Neural cell (in vitro differentiated cells): ENCODE measurements at regions not wholly inside any gene's neighbourhood (a gene's known extent, or its start where the extent isn't known, plus 50 kb on each side); places are given as distances from the start of the nearest gene placed in this dataset.

Experiments
- H2AFZ ChIP-seq: fragments of 200-600, 300-800 bp; sonication (generic), shearing (Covaris generic); 2 replicates; pipeline ENCODE4 v1.6.0; 2014; ENCODE audit warnings: low read depth, mild to moderate bottlenecking, antibody characterized with exemption, low read length, moderate library complexity
- H3F3A ChIP-seq: fragments of 200-600 bp; shearing (Covaris generic); 2 replicates; pipeline ENCODE4 v1.6.1; 2016; ENCODE audit warnings: mild to moderate bottlenecking, moderate library complexity, mixed read lengths, antibody characterized with exemption, low read length; ENCODE audit not compliant: insufficient read depth, poor library complexity, severe bottlenecking
- H3K27ac ChIP-seq: fragments of 200-600, 300-800 bp; sonication (generic), shearing (Covaris generic); 2 replicates; pipeline ENCODE4 v1.5.1; 2014; ENCODE audit warnings: mild to moderate bottlenecking, low read length, moderate library complexity
- H3K27me3 ChIP-seq: fragments of 300-800, 200-600 bp; sonication (generic), shearing (Covaris generic); 2 replicates; pipeline ENCODE4 v1.6.0; 2014; ENCODE audit warnings: mild to moderate bottlenecking, low read depth, low read length, moderate library complexity; ENCODE audit not compliant: insufficient read depth
- H3K36me3 ChIP-seq: fragments of 300-800, 200-600 bp; sonication (generic), shearing (Covaris generic); 2 replicates; pipeline ENCODE4 v1.5.1; 2014; ENCODE audit warnings: mild to moderate bottlenecking, antibody characterized with exemption, low read length, moderate library complexity; ENCODE audit not compliant: insufficient read depth
- H3K4me2 ChIP-seq: fragments of 300-800, 200-600 bp; sonication (generic), shearing (Covaris generic); 2 replicates; pipeline ENCODE4 v1.6.0; 2014; ENCODE audit warnings: mild to moderate bottlenecking, low read length
- H3K4me3 ChIP-seq: fragments of 300-800, 200-600 bp; sonication (generic), shearing (Covaris generic); 2 replicates; pipeline ENCODE4 v1.5.1; 2014; ENCODE audit warnings: mild to moderate bottlenecking, low read length, moderate library complexity
- H3K79me2 ChIP-seq: fragments of 200-600 bp; shearing (Covaris generic); replicated peaks from 2 replicates; pipeline ENCODE4 v1.6.0; 2014; ENCODE audit warnings: mild to moderate bottlenecking, low read length, moderate library complexity; ENCODE audit not compliant: insufficient read depth
- H3K9ac ChIP-seq: fragments of 300-800, 200-600 bp; sonication (generic), shearing (Covaris generic); 2 replicates; pipeline ENCODE4 v1.6.1; 2016; ENCODE audit warnings: mild to moderate bottlenecking, low read length, mixed read lengths
- H3K9me2 ChIP-seq: fragments of 200-600 bp; shearing (Covaris generic); 2 replicates; pipeline ENCODE4 v1.6.1; 2016; ENCODE audit warnings: mild to moderate bottlenecking, low read length, mixed read lengths; ENCODE audit not compliant: insufficient read depth
- H3K9me3 ChIP-seq: fragments of 200-600, 300-800 bp; sonication (generic), shearing (Covaris generic); 2 replicates; pipeline ENCODE4 v1.6.1; 2016; ENCODE audit warnings: mild to moderate bottlenecking, mixed run types, low read length, moderate library complexity, mixed read lengths
- H4K20me1 ChIP-seq: fragments of 200-600 bp; shearing (Covaris generic); 2 replicates; pipeline ENCODE4 v1.6.1; 2016; ENCODE audit warnings: mild to moderate bottlenecking, mixed run types; ENCODE audit not compliant: insufficient read depth
- CTCF ChIP-seq: fragments of 450-650 bp; IDR thresholded peaks from 2 replicates; pipeline ENCODE4 v1.5.1; 2014; ENCODE audit warnings: antibody characterized with exemption, mild to moderate bottlenecking, moderate library complexity; ENCODE audit not compliant: poor library complexity, severe bottlenecking
- EP300 ChIP-seq: fragments of 450-650 bp; conservative IDR thresholded peaks from 2 replicates; pipeline ENCODE4 v1.6.1; 2014; ENCODE audit warnings: antibody characterized with exemption, mild to moderate bottlenecking, moderate library complexity; ENCODE audit not compliant: poor library complexity, severe bottlenecking
- MXI1 ChIP-seq: fragments of 450-650 bp; conservative IDR thresholded peaks from 2 replicates; pipeline ENCODE4 v1.6.1; 2014; ENCODE audit warnings: antibody characterized with exemption, mild to moderate bottlenecking; ENCODE audit not compliant: poor library complexity, severe bottlenecking
- POLR2AphosphoS5 ChIP-seq: IDR thresholded peaks from 2 replicates; pipeline ENCODE4 v1.6.1; 2012
- RAD21 ChIP-seq: fragments of 450-650 bp; conservative IDR thresholded peaks from 2 replicates; pipeline ENCODE4 v1.6.1; 2014; ENCODE audit warnings: antibody characterized with exemption, mild to moderate bottlenecking, moderate library complexity
- SMC3 ChIP-seq: fragments of 450-650 bp; conservative IDR thresholded peaks from 2 replicates; pipeline ENCODE4 v1.6.1; 2014; ENCODE audit warnings: antibody characterized with exemption, mild to moderate bottlenecking, moderate library complexity; ENCODE audit not compliant: poor library complexity
- TAF1 ChIP-seq: IDR thresholded peaks from 2 replicates; pipeline ENCODE4 v1.6.1; 2012; ENCODE audit warnings: low read depth
- TF ChIP-seq, protein P1 (sequence below): IDR thresholded peaks from 2 replicates; pipeline ENCODE4 v1.6.1; 2012; ENCODE audit warnings: borderline replicate concordance

DNA sequence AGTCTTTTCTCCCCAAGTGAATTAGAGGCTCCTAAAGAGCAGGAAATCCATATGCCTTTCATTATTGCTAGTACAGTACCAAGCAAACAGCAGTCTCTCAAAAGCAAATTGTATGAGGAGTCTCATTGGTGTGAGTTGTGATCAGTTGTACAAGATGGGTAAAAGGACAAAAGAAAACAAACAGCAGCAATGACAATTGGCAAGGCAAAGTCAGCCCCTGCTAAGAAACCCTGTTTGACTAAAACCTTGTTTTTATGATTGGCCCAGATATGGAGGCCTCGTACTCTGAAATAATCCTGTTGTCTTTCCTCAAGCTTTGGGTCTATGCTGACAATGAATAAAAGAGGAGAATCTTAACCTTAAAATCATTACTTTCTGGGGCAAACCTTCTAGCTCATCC is 69.8 kb downstream of the FOXD1 start:
- no peaks in the 10 kb centered on the region for H3K36me3 ChIP-seq
- no peak overlapping the region for H3K4me3 ChIP-seq
- H3K9me2 ChIP-seq: no peaks in the 10 kb centered on the region
- no peaks in the 10 kb centered on the region for H3F3A ChIP-seq
- no peak overlapping the region for H3K4me2 ChIP-seq
- no peaks in the 10 kb centered on the region for H3K79me2 ChIP-seq
- no peaks in the 10 kb centered on the region for H4K20me1 ChIP-seq
- no peak overlapping the region for H3K27ac ChIP-seq
- TF ChIP-seq, protein P1, sequence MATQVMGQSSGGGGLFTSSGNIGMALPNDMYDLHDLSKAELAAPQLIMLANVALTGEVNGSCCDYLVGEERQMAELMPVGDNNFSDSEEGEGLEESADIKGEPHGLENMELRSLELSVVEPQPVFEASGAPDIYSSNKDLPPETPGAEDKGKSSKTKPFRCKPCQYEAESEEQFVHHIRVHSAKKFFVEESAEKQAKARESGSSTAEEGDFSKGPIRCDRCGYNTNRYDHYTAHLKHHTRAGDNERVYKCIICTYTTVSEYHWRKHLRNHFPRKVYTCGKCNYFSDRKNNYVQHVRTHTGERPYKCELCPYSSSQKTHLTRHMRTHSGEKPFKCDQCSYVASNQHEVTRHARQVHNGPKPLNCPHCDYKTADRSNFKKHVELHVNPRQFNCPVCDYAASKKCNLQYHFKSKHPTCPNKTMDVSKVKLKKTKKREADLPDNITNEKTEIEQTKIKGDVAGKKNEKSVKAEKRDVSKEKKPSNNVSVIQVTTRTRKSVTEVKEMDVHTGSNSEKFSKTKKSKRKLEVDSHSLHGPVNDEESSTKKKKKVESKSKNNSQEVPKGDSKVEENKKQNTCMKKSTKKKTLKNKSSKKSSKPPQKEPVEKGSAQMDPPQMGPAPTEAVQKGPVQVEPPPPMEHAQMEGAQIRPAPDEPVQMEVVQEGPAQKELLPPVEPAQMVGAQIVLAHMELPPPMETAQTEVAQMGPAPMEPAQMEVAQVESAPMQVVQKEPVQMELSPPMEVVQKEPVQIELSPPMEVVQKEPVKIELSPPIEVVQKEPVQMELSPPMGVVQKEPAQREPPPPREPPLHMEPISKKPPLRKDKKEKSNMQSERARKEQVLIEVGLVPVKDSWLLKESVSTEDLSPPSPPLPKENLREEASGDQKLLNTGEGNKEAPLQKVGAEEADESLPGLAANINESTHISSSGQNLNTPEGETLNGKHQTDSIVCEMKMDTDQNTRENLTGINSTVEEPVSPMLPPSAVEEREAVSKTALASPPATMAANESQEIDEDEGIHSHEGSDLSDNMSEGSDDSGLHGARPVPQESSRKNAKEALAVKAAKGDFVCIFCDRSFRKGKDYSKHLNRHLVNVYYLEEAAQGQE: no peak
- H3K27me3 ChIP-seq: peaks cover 57% of the 10 kb centered on the region
- H3K9me3 ChIP-seq: no peaks in the 10 kb centered on the region
- H2AFZ ChIP-seq: no peak overlapping the region
- H3K9ac ChIP-seq: no peak overlapping the region

- Histone ChIP-seq H4K20me1 (no peaks in the 10 kb centered on the region), H3K9ac (no peak overlapping the region), H3K9me3 (no peaks in the 10 kb centered on the region), H3K36me3 (no peaks in the 10 kb centered on the region), H3K79me2 (no peaks in the 10 kb centered on the region), H3K27me3 (peaks cover 53% of the 10 kb centered on the region), H3K4me3 (no peak overlapping the region), H3K9me2 (no peaks in the 10 kb centered on the region), H3K4me2 (no peak overlapping the region), H2AFZ (no peak overlapping the region), H3F3A (no peaks in the 10 kb centered on the region), H3K27ac (no peak overlapping the region)
- TF ChIP-seq MXI1 (no peak), CTCF (no peak), RAD21 (no peak), TAF1 (no peak), POLR2AphosphoS5 (no peak), SMC3 (no peak), EP300 (no peak)
- TF ChIP-seq, protein P1: no peak
Measured at GRCh38 chr5:73378070-73378469, 70.5 kb downstream of the FOXD1 start.
